GM13977 (cell line): ENCODE measurements at regions not wholly inside any gene's neighbourhood (a gene's known extent, or its start where the extent isn't known, plus 50 kb on each side); places are given as distances from the start of the nearest gene placed in this dataset.
"Not testable (repeated sequence)": the region's sequence is repeated elsewhere in the genome, so short reads cannot be mapped to it uniquely, and the experiment has no call there.

Experiments used
- DNase-seq: peaks from one replicate; pipeline ENCODE4 v3.0.0; 2012; ENCODE audit warnings: low spot score
- in situ Hi-C: fragments of 300-500 bp; cut with MboI; formaldehyde crosslinking; loops from one replicate; pipeline ENCODE4 v1.12.0; 2022; ENCODE audit warnings: low sequenced_read_pairs, low pct_unique_long_range_greater_than_20kb, mixed read lengths, inconsistent platforms; ENCODE audit not compliant: unreplicated experiment
- TF ChIP-seq, protein P1 (sequence below): IDR thresholded peaks from 2 replicates; pipeline ENCODE4 v1.5.1; 2012; ENCODE audit warnings: mild to moderate bottlenecking, control low read depth; ENCODE audit not compliant: insufficient read depth; ENCODE audit errors: extremely low read depth, missing control alignments

DNA sequence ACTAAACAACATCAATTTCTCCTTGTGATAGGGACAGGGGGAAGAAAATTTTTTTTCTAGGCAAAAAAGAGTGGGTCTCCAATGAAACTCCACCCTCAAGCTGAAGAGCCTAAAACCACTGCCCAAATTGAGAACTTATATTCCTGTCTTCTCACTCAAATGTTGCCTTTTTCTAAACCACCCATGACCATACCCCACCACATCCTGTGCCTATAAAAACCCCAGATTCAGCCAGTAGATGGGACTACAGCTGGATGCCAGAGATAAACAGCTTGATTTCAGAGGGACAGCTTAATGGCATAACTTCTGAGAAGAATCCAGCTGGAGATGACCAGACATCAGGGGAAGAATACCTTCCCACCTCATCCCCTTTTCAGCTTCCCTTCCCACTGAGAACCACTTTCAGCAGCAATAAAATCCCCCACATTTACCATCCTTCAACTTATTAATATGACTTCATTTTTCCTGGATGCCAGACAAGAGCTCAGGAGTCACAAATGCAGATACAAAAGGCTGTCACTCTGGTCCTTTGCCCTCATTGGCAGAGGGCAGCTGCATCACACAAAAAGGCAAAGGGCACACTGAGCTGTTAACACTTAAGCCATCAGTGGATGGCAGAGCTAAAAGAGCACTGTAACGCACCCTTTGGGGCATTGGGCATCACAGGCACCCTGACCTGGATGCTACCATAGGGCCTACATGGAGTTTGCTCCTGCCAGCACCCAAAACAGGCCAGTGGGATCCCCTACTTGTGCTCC lies 972.5 kb upstream of the CTNND2 start:
- in situ Hi-C loops, result no loop called here
- TF ChIP-seq, protein P1, sequence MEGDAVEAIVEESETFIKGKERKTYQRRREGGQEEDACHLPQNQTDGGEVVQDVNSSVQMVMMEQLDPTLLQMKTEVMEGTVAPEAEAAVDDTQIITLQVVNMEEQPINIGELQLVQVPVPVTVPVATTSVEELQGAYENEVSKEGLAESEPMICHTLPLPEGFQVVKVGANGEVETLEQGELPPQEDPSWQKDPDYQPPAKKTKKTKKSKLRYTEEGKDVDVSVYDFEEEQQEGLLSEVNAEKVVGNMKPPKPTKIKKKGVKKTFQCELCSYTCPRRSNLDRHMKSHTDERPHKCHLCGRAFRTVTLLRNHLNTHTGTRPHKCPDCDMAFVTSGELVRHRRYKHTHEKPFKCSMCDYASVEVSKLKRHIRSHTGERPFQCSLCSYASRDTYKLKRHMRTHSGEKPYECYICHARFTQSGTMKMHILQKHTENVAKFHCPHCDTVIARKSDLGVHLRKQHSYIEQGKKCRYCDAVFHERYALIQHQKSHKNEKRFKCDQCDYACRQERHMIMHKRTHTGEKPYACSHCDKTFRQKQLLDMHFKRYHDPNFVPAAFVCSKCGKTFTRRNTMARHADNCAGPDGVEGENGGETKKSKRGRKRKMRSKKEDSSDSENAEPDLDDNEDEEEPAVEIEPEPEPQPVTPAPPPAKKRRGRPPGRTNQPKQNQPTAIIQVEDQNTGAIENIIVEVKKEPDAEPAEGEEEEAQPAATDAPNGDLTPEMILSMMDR, result no peak

DNA sequence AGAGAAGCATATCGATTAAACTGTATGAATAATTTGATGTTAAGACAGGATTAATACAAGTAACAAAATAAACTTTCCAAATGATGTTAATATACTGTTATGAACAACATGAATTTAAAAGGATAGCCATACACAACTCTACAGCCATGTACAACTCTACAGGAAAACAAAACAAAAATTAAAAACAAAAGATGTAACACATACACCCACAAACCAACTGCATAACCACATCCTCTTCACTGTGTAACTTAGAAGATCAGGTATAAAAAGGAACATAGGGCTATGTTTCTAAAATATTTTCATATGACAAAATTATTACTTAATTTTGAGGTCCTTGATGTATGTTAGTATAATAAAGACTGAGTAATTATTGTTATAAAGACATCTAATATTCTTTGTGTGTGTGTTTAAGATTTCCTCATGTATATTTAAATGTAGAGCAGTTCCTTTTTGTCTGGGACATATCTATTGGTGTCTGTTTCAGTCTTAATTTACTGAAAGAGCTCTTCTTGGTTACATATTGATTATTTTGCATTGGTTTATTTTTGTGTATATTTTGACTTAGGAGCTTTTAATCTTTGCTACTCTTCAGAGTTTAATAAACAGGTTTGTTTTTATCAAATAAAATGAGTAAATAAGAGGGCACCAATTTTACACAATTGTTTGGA lies 966.8 kb upstream of the CTNND2 start:
- no peak for DNase-seq
- TF ChIP-seq, protein P1, result no peak
- in situ Hi-C loops, result no loop called here

More for the DNA sequence above, 972.5 kb upstream of the CTNND2 start:
- no peak for DNase-seq

DNA sequence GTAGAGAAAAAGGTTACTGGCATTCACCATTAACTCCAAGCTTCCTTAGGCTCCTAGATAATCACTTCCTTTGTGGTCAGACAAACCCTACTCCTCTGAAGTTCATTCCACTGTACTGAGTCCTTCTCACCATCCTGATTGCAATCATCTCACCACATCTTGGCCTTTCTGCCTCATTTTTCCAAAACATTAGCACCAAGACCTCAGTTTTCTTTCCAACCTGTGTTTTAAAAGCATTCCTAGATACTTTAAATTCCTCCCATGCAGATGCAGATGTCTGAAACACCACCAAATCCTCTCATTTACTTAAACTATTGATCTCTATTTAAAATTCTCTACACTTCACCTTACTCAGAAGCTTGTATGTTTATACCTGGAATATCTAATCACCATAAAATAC lies 961.3 kb upstream of the CTNND2 start:
- in situ Hi-C loops, result no loop called here
- TF ChIP-seq, protein P1, result no peak
- no peak for DNase-seq

DNA sequence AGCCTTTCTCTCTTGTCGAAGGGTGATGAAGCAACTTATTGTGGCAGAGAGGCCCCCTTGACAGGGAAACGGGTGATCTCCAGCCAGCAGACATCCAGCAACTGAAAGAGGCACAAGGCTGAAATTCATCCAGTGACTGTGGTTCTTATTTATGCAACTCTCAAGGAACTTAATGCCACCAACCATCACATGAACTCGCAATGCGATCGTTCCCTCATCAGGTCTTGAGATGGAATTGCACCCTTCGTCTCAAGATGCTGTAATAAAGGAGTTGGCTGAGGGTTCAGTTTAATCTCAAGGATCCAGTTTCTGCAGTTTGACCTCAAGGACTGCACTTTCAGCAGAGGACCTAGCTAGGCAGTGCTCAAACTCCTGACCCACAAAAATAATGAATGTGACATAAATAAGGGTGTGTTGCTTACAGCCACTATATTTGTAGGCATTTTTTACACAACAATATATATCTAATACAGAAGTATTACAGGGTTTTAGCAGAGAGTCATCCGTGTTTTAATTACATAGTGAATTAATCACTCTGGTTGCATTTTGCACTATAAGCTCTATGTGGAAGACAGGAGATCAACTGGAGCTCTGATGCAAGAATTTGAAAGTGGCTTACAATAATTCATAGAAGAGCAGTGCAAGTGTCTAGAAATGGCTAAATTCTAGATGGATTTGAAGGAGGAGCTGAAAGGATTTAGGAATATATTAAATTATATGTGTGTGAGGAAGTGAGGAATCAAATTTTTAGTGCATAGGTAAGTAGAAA lies 957.8 kb upstream of the CTNND2 start:
- no peak for DNase-seq
- in situ Hi-C loops, result no loop called here
- TF ChIP-seq, protein P1, result no peak

DNA sequence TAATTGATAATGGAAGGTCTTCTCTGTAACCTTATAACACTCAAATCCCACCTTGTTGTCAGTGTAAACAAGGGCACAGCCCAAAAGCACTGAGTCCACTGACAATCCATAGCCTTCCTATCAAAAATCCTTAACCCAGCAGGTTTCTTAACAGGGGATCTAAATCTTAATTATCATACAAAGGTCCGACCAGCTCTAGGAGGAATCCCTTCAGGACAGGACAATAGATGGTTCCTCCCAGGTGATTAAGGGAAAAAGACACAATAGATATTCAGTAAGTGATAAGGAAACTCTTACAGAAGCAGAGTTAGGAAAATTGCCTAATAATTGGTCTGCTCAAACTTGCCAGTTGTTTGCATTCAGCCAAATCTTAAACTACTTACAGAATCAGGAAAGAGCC lies 951.9 kb upstream of the CTNND2 start:
- in situ Hi-C loops, DNase-seq: not testable (repeated sequence)

DNA sequence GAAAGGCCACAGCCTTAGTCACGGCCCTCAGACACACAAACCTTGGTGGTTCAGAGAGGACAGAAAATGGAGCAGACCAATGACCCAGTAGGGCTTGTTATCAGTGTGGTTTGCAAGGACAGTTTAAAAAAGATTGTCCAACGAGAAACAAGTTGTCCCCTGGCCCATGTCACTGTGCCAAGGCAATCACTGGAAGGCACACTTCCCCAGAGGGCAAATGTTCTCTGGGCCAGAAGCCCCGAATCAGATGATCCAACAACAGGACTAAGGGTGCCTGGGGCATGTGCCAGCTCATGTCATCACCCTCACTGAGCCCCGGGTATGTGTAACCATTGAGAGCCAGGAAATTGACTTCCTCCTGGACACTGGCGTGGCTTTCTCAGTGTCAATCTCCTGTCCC lies 950.1 kb upstream of the CTNND2 start:
- no peak for DNase-seq
- in situ Hi-C loops, result no loop called here
- TF ChIP-seq, protein P1, result no peak
